GM19372 (cell line): ENCODE measurements at regions not wholly inside any gene's neighbourhood (a gene's known extent, or its start where the extent isn't known, plus 50 kb on each side); places are given as distances from the start of the nearest gene placed in this dataset.
"Not testable (repeated sequence)": the region's sequence is repeated elsewhere in the genome, so short reads cannot be mapped to it uniquely, and the experiment has no call there.

ENCODE experiments used
- ATAC-seq: cut with Tn5 transposase; IDR thresholded peaks from one replicate; pipeline ENCODE4 v1.9.1; 2021; ENCODE audit warnings: mild to moderate bottlenecking, low read depth, moderate library complexity; ENCODE audit not compliant: unreplicated experiment

DNA sequence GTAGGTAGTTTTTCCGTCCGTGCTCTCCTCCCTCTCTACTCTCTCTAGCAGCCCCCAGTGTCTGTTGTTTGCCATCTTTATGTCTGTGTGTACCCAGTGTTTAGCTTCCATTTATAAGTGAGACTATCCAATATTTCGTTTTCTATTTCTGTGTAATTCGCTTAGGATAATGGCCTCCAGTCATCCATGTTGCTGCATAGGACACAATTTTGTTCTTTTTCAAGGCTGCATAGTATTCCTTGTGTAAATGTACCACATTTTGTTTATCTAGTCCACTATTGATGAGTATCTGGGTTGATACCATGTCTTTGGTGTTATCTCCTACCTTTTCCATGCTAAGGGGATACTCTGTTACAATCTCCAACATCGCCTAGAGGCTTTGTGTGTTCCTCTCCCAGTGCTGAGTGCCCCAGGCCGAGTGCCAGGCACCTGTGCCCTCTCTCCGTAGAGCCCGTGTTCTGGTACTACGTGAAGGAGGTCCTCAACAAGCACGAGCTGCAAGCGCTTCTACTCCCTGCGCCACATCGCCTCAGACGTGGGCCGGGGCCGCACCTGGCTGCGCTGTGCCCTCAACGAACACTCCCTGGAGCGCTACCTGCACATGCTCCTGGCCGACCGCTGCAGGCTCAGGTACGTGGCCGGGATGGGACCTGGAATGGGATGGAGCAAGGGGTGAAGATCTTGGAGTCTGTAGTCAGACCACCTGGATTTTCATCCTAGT lies 51.0 kb downstream of the NPIPB11 start:
- not testable (repeated sequence) for ATAC-seq

GRCh38 chr16:29354449-29354848 lies 52.1 kb downstream of the NPIPB11 start:
- not testable (repeated sequence) for ATAC-seq

DNA sequence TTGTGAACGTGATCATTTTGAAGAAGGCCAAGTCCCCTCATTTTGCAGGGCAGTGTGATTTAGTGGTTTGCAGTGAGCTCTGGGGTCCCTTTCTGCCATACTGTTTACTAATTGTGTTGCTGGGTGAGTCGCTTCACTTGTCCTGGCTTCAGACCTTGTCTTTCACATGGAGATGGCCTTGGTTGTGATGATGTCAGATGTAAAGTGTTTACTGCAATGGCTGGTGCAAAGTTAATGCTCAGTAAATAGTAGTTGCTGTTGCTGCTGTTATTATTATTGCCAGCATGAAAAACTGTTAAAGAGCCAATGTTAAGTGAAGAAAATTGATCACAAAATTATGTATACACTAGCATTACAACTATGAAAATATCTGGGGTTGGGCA lies 53.9 kb downstream of the NPIPB11 start:
- ATAC-seq, result not testable (repeated sequence)

DNA sequence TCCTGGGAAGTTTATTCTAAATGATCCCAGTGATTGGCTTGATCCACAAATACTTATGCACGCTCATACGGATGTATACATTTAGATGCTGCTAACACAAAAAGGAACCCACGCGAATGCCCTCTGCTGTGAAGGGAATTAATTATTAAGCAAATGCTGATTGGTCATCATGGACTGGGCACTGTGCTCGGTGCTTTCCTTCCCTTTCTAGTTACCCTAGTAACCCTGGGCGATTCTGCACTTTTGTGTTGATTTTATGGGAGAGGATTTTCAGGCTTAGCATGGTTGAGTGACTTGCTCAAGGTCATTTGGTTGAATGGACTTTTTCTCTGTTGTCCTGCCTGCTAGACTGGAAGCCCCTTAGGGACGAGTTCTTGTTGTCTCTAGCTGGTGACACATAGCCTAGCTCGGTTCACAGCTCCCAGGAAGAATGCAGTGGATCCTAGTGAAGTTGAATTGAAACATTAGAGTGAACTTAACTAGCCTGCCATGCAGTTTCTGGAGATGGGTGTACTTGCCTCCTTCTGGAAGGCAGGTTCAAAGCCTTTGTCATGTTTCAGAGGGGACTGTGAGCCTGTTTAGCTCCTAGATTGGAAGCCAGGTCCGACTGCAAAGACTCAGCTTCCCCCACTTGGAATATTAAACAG lies 54.4 kb downstream of the NPIPB11 start:
- ATAC-seq, result not testable (repeated sequence)

- not testable (repeated sequence) for ATAC-seq
Measured at GRCh38 chr16:29351271-29351969, 55.1 kb downstream of the NPIPB11 start.

- ATAC-seq, result not testable (repeated sequence)
Measured at GRCh38 chr16:29349966-29350365, 56.5 kb downstream of the NPIPB11 start.

DNA sequence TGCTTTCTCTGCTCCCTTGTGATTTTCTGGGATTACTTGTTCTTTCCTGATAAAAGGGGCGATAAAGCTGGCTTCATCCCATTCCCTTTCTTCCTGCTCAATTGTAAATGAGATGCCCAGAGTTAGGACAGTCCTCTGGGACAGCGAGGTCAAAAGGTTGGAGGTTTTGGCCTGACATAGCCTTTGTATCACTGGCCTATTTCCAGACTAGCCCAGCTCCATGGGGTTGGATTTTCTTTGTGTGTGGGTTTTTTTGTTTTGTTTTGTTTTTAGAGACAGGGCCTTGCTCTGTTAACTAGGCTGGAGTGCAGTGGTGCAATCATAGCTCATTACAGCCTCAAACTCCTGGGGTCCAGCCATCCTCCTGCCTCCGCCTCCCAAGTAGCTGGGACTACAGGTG lies 57.8 kb downstream of the NPIPB11 start:
- not testable (repeated sequence) for ATAC-seq

GRCh38 chr16:29348123-29348690 lies 58.3 kb downstream of the NPIPB11 start:
- not testable (repeated sequence) for ATAC-seq

DNA sequence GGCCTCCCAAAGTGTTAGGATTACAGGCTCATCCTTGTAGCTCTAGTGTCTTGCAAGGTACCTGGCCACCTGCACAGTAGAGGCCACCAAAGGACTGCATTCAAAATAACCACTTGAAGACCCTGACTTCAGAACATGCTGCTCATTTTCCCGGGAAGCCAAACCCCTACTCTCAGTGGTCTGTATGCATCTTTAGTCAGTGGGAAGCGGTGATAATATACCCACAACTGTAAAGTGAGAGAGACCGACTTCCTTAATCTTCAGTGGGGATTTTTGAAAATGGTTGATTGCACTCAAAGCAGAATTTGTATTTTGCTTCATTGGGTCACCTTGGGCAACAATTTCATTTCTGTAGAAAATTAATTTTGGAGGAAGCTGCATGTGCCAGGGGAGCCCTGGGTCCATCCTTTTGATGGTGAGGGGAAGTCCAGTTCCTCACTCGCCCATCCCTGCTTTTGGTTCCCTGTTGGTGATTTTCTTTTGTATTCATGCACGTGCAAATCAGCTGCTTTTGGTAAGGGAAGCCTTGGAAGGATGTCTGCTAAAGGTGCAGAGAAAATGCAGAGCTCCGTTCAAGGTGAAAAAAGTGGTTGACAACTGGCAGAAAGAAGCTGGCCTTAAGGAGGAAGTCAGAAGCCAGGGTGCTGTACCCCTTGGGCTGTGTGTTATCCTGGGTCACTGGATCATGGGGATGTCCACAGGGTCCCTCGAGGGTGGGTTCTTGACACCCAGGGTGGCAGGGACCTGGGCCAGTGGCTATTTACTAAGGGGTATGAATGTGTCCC lies 59.5 kb downstream of the NPIPB11 start:
- ATAC-seq, result not testable (repeated sequence)

DNA sequence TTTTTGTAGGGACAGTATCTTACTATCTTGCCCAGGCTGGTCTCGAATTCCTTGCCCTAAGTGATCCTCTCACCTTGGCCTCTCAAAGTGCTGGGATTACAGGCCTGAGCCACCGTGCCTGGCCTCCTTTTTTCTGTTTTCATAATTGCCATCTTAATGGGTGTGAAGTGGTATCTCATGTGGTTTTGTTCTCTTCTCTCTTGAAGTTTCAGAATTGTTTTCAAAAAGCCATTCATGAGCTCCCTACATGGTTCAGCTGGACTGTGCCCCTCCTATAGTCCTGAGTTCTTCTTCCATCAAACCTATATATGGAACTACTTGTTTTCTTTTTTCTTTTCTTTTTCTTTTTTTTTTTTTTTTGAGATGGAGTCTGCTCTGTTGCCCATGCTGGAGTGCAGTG lies 60.3 kb downstream of the NPIPB11 start:
- ATAC-seq, result not testable (repeated sequence)

DNA sequence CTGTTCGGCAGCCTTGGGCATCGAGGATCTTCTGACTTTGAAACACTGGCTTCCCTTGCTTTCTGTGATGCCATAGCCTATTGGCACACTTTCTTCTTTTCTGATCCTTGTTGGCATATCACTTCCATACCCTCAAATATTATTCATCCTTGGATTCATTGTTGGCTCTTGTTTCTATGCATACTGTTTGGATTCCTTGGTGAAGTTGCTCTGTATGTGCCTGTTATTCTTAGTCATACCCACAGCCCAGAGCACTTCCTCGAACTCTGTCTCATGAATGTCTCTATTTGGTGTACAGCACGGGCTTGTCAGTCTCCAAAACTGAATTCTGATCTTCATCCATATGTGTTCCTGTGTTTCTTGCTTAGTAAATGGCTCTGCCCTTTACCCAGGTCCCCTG lies 63.6 kb downstream of the NPIPB11 start:
- ATAC-seq, result not testable (repeated sequence)

- ATAC-seq, result not testable (repeated sequence)
Measured at GRCh38 chr16:29340779-29341438, 65.6 kb downstream of the NPIPB11 start.

- not testable (repeated sequence) for ATAC-seq
Measured at GRCh38 chr16:29340235-29340634, 66.3 kb downstream of the NPIPB11 start.

DNA sequence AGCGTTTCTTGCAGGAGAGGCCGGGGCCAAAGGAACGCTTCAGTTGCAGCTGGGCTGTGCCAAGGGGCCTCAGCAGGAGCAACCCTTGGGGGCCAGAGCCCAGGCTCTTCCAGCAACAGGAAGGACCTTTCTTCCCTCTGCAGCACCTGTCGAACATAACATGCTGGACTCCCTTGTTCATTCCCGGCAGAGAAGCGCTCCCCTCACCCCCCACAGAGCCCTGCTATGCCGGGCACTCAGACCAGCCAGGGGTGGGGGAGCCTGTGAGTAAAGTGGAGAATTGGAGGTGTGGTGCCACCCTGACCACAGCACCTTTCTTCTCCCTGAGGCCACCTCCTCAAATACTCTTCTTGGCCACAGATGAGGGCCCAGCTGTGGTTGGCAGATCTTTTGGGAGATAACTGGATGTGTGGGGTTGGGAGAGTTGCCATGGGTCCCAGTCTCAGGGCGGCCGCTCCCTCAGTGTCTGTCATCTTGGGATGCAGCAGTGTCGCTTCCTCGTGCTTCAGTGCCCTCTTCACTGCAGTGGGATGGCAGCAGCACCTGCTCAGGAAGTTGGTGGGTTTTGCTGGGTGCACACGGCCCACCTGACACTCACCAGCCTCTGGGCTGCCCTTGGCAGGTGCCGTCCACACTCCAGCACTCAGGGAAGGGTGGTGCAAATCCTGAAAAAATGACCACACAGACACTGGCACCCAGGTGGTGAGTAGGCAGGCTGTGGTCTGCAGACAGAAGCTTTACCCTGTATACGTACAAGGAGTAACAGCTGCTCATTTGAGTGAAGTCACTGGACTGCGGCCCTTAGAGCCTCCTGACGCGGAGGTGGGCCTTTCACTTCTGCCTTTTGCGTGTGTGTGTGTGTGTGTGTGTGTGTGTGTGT lies 67.5 kb downstream of the NPIPB11 start:
- peak; percentile 79 for ATAC-seq

DNA sequence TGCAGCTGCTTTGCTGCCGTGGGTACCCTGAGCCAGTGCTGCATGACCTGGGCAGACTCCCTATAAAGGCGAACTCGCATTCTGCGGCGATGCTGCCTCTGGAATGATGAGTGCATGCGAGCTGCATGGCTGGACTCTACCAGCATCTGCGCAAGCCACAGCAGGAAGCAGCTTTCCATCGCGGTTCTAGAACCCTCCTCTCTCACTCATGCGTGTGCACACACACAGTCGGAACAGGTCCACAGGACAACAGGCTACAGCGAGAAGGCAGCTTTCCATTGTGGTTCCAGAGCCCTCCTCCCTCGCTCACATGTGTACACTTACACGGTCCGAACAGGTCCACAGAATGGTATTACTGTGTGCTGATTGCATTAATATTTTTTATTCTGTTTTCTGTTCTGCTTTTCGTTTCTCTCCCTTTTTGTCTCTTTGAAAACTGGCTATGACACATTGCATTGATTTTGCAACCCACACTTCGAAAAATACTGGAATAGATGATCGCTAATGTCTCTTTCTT lies 69.1 kb downstream of the NPIPB11 start:
- not testable (repeated sequence) for ATAC-seq

DNA sequence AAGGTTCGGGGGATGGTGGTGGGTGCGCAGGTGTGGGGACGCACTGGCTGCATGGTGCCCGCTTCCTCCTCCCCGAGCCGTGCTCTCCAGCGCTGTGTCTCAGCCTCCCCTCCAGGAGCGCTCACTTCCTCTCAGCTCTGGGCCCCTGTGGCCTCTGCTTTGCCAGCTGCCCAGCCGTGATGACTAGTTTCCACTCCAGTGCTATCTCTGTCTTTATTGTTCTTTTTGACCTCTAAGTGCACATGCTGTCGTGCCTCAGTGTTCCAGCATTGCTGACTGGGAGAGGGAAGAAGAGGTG lies 71.0 kb downstream of the NPIPB11 start:
- ATAC-seq, result not testable (repeated sequence)

DNA sequence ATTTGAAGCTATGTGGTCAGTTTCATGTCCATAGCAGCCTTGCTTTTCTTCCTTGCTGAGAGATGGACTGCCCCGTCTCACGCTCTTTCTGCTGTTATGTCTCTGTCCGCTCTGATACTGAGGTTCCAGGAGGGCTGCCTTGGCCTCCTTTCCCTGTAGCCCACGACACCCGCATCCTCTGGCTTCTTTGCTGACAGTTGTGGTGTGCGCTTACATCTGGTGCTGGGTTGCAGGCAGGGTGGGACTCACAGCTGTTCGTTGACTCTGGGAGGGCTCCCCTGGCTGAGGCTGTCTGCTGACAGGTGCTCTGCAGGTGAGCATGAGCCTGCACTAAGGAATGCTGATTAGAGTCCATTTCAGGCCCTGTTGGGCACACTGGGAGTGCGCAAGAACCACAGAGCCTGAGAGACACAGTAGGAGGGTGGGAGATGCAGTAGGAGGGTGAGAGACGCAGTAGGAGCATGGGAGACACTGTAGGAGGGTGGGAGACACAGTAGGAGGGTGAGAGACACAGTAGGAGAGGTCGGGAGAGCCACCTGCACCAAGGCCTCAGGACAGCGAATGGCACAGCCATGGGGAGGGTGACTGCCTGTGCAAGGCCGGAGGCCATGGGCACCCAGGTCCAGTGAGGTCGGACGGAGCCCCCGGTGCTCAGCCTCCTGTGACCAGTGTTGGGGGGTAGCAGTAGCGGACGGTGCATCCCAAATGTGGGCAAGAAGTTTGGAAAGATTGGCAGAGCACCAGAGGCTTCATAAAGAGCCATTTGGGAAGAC lies 71.5 kb downstream of the NPIPB11 start:
- ATAC-seq, result not testable (repeated sequence)

DNA sequence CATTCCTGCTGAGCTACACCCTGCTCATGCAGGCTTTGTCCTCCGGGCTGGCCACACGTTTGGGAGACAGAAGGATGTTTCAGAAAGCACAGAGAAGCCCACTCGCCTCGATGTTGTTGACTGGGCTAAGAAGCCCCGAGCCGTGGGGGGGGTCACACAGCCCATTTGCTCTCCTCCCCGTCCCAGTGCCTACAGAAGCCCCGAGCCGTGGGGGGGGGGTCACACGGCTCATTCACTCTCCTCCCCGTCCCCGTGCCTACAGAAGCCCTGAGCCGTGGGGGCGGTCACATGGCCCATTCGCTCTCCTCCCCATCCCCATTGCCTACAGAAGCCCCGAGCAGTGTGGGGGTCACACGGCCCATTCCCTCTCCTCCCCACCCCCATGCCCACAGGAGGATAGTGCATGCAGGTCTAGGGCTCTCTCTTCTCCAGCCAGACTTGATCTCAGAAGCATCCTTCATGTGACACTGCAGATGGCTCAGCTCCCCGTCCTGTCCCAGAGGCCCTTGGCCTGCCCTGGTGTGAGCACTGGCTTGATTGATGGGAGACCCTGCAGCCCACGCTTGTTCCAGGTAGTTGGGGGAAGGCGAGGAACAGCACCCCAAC lies 72.9 kb downstream of the NPIPB11 start:
- ATAC-seq, result not testable (repeated sequence)
